ENCODE measurements at regions not wholly inside any gene's neighbourhood (a gene's known extent, or its start where the extent isn't known, plus 50 kb on each side); places are given as distances from the start of the nearest gene placed in this dataset.
"Not testable (repeated sequence)": the region's sequence is repeated elsewhere in the genome, so short reads cannot be mapped to it uniquely, and the experiment has no call there.

GRCh38 chr1:14347776-14348175 lies 250.7 kb upstream of the KAZN start:
- Histone ChIP-seq H3K36me3 (no peaks in the 10 kb centered on the region), H3K27ac (no peak overlapping the region), H3K4me1 (ENCODE audit: control insufficient read depth in 1 of 2, low read depth in 2 of 2) (no peaks in the 10 kb centered on the region), H3K9me3 (no peaks in the 10 kb centered on the region), H3K27me3 (replicated peaks; ENCODE audit: insufficient read depth) (no peaks in the 10 kb centered on the region), H3K4me3 (no peak overlapping the region)
- DNase-seq (ENCODE audit: low spot score) (no peak), ATAC-seq (ENCODE audit: insufficient number of reproducible peaks, low FRiP score, low read depth) (no peak)
- no peak for TF ChIP-seq CTCF (IDR thresholded peaks at IDR 0.05)

- no peak overlapping the region for H3K4me3 ChIP-seq
- ATAC-seq (ENCODE audit: insufficient number of reproducible peaks, low FRiP score, low read depth): no peak
- TF ChIP-seq CTCF (IDR thresholded peaks at IDR 0.05): no peak
- H3K27ac ChIP-seq: no peak overlapping the region
- no peaks in the 10 kb centered on the region for H3K36me3 ChIP-seq
- no peaks in the 10 kb centered on the region for H3K9me3 ChIP-seq
- no peaks in the 10 kb centered on the region for H3K4me1 ChIP-seq (ENCODE audit: control insufficient read depth in 1 of 2, low read depth in 2 of 2)
- no peaks in the 10 kb centered on the region for H3K27me3 ChIP-seq (replicated peaks; ENCODE audit: insufficient read depth)
- DNase-seq (ENCODE audit: low spot score): no peak
Observed at GRCh38 chr1:14350197-14350596, 248.3 kb upstream of the KAZN start.

- no peaks in the 10 kb centered on the region for H3K27me3 ChIP-seq (replicated peaks; ENCODE audit: insufficient read depth)
- no peaks in the 10 kb centered on the region for H3K4me1 ChIP-seq (ENCODE audit: control insufficient read depth in 1 of 2, low read depth in 2 of 2)
- H3K36me3 ChIP-seq: no peaks in the 10 kb centered on the region
- no peak overlapping the region for H3K27ac ChIP-seq
- DNase-seq (ENCODE audit: low spot score): no peak
- ATAC-seq (ENCODE audit: insufficient number of reproducible peaks, low FRiP score, low read depth): no peak
- no peak for TF ChIP-seq CTCF (IDR thresholded peaks at IDR 0.05)
- H3K9me3 ChIP-seq: no peaks in the 10 kb centered on the region
- H3K4me3 ChIP-seq: no peak overlapping the region
Observed at GRCh38 chr1:14352897-14353296, 245.6 kb upstream of the KAZN start.

GRCh38 chr1:14361005-14361404 lies 237.5 kb upstream of the KAZN start:
- H3K27me3 ChIP-seq (replicated peaks; ENCODE audit: insufficient read depth); H3K9me3 ChIP-seq; H3K27ac ChIP-seq; ATAC-seq (ENCODE audit: insufficient number of reproducible peaks, low FRiP score, low read depth); H3K36me3 ChIP-seq; H3K4me1 ChIP-seq (ENCODE audit: control insufficient read depth in 1 of 2, low read depth in 2 of 2); DNase-seq (ENCODE audit: low spot score); H3K4me3 ChIP-seq: not testable (repeated sequence)

- Histone ChIP-seq H3K27ac (no peak overlapping the region), H3K4me3 (no peak overlapping the region), H3K9me3 (no peaks in the 10 kb centered on the region), H3K4me1 (ENCODE audit: control insufficient read depth in 1 of 2, low read depth in 2 of 2) (peaks cover 0 to 11% of the 10 kb centered on the region in 2 donors), H3K27me3 (replicated peaks; ENCODE audit: insufficient read depth) (no peaks in the 10 kb centered on the region), H3K36me3 (no peaks in the 10 kb centered on the region)
- no peak for DNase-seq (ENCODE audit: low spot score)
- no peak for TF ChIP-seq CTCF (IDR thresholded peaks at IDR 0.05)
- no peak for ATAC-seq (ENCODE audit: insufficient number of reproducible peaks, low FRiP score, low read depth)
Observed at GRCh38 chr1:14362331-14362730, 236.2 kb upstream of the KAZN start.

- peaks cover 0 to 11% of the 10 kb centered on the region in 2 donors for H3K4me1 ChIP-seq (ENCODE audit: control insufficient read depth in 1 of 2, low read depth in 2 of 2)
- DNase-seq (ENCODE audit: low spot score) (no peak), ATAC-seq (ENCODE audit: insufficient number of reproducible peaks, low FRiP score, low read depth) (no peak)
- no peak overlapping the region for H3K27ac ChIP-seq
- H3K27me3 ChIP-seq (replicated peaks; ENCODE audit: insufficient read depth): no peaks in the 10 kb centered on the region
- no peaks in the 10 kb centered on the region for H3K36me3 ChIP-seq
- no peak for TF ChIP-seq CTCF (IDR thresholded peaks at IDR 0.05)
- H3K9me3 ChIP-seq: no peaks in the 10 kb centered on the region
- no peak overlapping the region for H3K4me3 ChIP-seq
Observed at GRCh38 chr1:14363036-14363590, 235.4 kb upstream of the KAZN start.
